Suppressor macrophage (primary cell): ENCODE measurements at regions not wholly inside any gene's neighbourhood (a gene's known extent, or its start where the extent isn't known, plus 50 kb on each side); places are given as distances from the start of the nearest gene placed in this dataset.
"Not testable (repeated sequence)": the region's sequence is repeated elsewhere in the genome, so short reads cannot be mapped to it uniquely, and the experiment has no call there.

Experiments used
- DNase-seq, 4 experiments: peaks; one replicate each; pipeline ENCODE4 v3.0.0-alpha.2; 2020 to 2022

- no peak for DNase-seq
Measured at GRCh38 chr18:60894254-60894945, 438.8 kb upstream of the CDH20 start.

GRCh38 chr18:60895181-60895580 is 438.0 kb upstream of the CDH20 start:
- DNase-seq = no peak

- no peak for DNase-seq
Measured at GRCh38 chr18:60898111-60898510, 435.1 kb upstream of the CDH20 start.

- DNase-seq = no peak
Measured at GRCh38 chr18:60905699-60906098, 427.5 kb upstream of the CDH20 start.

GRCh38 chr18:60910534-60910933 is 422.7 kb upstream of the CDH20 start:
- no peak for DNase-seq

- no peak for DNase-seq
Measured at GRCh38 chr18:60911504-60911903, 421.7 kb upstream of the CDH20 start.

- DNase-seq = no peak
Measured at GRCh38 chr18:60915160-60915559, 418.1 kb upstream of the CDH20 start.

GRCh38 chr18:60918862-60919261 is 414.4 kb upstream of the CDH20 start:
- DNase-seq = not testable (repeated sequence)

- no peak for DNase-seq
Measured at GRCh38 chr18:60925892-60926291, 407.3 kb upstream of the CDH20 start.

GRCh38 chr18:60929966-60930365 is 403.3 kb upstream of the CDH20 start:
- DNase-seq = no peak

GRCh38 chr18:60935041-60935910 is 398.0 kb upstream of the CDH20 start:
- no peak for DNase-seq

GRCh38 chr18:60936101-60936500 is 397.1 kb upstream of the CDH20 start:
- no peak for DNase-seq

- no peak for DNase-seq
Measured at GRCh38 chr18:60943297-60943696, 389.9 kb upstream of the CDH20 start.

- no peak for DNase-seq
Measured at GRCh38 chr18:60950634-60951033, 382.6 kb upstream of the CDH20 start.

GRCh38 chr18:60951091-60951490 is 382.1 kb upstream of the CDH20 start:
- DNase-seq = no peak

- DNase-seq = no peak
Measured at GRCh38 chr18:60962625-60963024, 370.6 kb upstream of the CDH20 start.

GRCh38 chr18:60965856-60966255 is 367.4 kb upstream of the CDH20 start:
- no peak for DNase-seq

GRCh38 chr18:60966876-60967275 is 366.4 kb upstream of the CDH20 start:
- no peak for DNase-seq

GRCh38 chr18:60975420-60975819 is 357.8 kb upstream of the CDH20 start:
- no peak for DNase-seq

- DNase-seq = no peak
Measured at GRCh38 chr18:60976976-60977375, 356.3 kb upstream of the CDH20 start.

- DNase-seq = no peak
Measured at GRCh38 chr18:60978338-60978737, 354.9 kb upstream of the CDH20 start.

- DNase-seq = no peak
Measured at GRCh38 chr18:60980422-60981005, 352.7 kb upstream of the CDH20 start.

- no peak for DNase-seq
Measured at GRCh38 chr18:60981682-60982328, 351.4 kb upstream of the CDH20 start.
